Endothelial cell (in vitro differentiated cells): ENCODE measurements at regions not wholly inside any gene's neighbourhood (a gene's known extent, or its start where the extent isn't known, plus 50 kb on each side); places are given as distances from the start of the nearest gene placed in this dataset.

ENCODE experiments used
- DNase-seq: peaks from one replicate; pipeline ENCODE4 v3.0.0; 2021; ENCODE audit warnings: low spot score
- H3K27ac Mint-ChIP-seq: one replicate; pipeline ENCODE4 v1.8.0; 2021; ENCODE audit warnings: mixed read lengths, inconsistent platforms; ENCODE audit not compliant: unreplicated experiment
- H3K27me3 Mint-ChIP-seq: one replicate; pipeline ENCODE4 v1.8.0; 2021; ENCODE audit warnings: mild to moderate bottlenecking, moderate library complexity, mixed read lengths, inconsistent platforms; ENCODE audit not compliant: unreplicated experiment
- H3K36me3 Mint-ChIP-seq: one replicate; pipeline ENCODE4 v1.8.0; 2021; ENCODE audit warnings: mild to moderate bottlenecking, low read depth, mixed read lengths, inconsistent platforms; ENCODE audit not compliant: unreplicated experiment
- H3K4me1 Mint-ChIP-seq: one replicate; pipeline ENCODE4 v1.8.0; 2021; ENCODE audit warnings: mild to moderate bottlenecking, mixed read lengths, inconsistent platforms; ENCODE audit not compliant: unreplicated experiment
- H3K4me3 Mint-ChIP-seq: one replicate; pipeline ENCODE4 v1.8.0; 2021; ENCODE audit warnings: mild to moderate bottlenecking, mixed read lengths, inconsistent platforms; ENCODE audit not compliant: unreplicated experiment
- H3K9me3 Mint-ChIP-seq: one replicate; pipeline ENCODE4 v1.8.0; 2021; ENCODE audit warnings: mixed read lengths, inconsistent platforms; ENCODE audit not compliant: unreplicated experiment
- TF ChIP-seq, protein P1 (sequence below): fragments of 200-600 bp; sonication (generic); IDR thresholded peaks from one replicate; pipeline ENCODE4 v1.5.0; 2021; ENCODE audit warnings: antibody characterized with exemption; ENCODE audit not compliant: unreplicated experiment

DNA sequence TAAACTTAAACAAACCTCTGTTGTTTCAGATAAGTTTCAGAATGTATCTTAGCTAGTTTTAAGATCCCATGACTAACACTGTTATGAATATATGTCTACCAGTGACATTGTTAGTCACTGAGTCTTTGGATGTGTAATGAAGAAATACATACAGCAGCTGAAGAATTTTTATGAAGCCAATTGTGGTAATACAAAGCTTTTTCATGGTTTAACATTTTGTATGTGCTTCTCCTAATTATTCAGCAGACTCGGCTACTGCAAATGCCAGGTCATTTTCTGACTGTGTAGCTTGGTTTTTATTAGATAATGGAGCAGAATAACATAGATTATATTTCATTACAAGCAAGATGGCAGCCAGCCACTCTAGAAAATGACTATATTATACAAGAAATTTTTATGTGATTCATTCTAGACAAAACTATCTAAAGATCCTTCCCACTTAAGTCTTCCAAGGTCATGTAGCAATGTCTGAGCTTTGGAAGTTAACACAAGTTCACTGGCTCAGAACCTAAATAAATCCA is 147.8 kb downstream of the TNFSF18 start:
- Mint-ChIP-seq H3K4me1 (peaks cover 8% of the 10 kb centered on the region), H3K9me3 (no peaks in the 10 kb centered on the region), H3K4me3 (no peak overlapping the region), H3K27ac (no peak overlapping the region), H3K36me3 (no peaks in the 10 kb centered on the region), H3K27me3 (peaks cover 1% of the 10 kb centered on the region)
- DNase-seq, result no peak
- TF ChIP-seq, protein P1, sequence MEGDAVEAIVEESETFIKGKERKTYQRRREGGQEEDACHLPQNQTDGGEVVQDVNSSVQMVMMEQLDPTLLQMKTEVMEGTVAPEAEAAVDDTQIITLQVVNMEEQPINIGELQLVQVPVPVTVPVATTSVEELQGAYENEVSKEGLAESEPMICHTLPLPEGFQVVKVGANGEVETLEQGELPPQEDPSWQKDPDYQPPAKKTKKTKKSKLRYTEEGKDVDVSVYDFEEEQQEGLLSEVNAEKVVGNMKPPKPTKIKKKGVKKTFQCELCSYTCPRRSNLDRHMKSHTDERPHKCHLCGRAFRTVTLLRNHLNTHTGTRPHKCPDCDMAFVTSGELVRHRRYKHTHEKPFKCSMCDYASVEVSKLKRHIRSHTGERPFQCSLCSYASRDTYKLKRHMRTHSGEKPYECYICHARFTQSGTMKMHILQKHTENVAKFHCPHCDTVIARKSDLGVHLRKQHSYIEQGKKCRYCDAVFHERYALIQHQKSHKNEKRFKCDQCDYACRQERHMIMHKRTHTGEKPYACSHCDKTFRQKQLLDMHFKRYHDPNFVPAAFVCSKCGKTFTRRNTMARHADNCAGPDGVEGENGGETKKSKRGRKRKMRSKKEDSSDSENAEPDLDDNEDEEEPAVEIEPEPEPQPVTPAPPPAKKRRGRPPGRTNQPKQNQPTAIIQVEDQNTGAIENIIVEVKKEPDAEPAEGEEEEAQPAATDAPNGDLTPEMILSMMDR, result no peak

DNA sequence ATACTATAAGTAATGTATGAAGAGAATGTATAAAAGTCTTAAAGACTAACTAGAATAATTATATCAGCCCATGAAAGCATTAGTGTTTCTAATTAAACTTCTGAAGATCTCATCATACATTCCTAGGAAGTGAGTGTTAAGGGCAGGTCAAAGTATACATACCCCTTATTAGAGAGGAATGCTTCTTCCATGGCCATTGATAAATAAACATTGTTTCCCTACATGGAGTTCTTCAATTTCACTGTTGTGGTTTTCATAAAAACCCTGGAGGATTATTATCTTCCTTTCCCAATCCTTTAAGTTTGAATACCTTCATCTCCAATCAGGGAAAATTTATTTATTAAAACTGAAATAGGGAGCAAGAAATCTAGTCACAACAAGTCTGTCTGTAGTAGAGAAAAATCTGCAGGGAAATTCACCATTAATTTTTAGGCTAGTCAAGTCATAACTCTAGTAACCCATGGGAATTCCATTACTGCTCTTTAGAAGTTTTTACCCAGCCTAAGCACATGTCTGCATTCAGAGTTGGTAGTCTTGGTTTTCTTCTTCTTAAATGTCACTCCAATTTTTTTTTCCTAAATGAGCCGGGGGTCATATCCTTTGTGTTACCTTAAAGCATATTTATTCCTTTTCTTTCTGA is 147.0 kb downstream of the TNFSF18 start:
- H3K27me3 Mint-ChIP-seq, result peaks cover 2% of the 10 kb centered on the region

DNA sequence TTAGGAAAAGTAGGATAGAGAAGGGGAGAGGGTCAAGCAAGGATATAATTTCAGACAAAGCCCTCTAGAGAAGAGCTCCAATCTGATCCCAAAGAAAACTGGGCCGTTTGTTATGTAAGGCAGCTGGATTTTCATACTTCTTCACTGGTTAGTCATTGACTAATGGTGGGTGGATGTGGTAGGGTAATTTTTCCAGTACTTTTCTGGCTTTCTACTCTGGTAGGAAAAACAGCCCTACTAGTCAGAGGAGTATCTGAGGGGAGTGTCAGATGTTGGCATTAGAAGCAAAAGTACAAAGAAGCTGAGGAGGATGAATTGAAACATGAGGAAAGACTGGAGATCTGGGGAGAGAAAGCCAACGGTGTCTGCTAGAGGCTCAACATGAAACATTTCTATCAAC is 145.3 kb downstream of the TNFSF18 start:
- H3K36me3 Mint-ChIP-seq, result no peaks in the 10 kb centered on the region
- peaks cover 8% of the 10 kb centered on the region for H3K4me1 Mint-ChIP-seq
- H3K4me3 Mint-ChIP-seq, result no peak overlapping the region
- H3K27me3 Mint-ChIP-seq, result peaks cover 1% of the 10 kb centered on the region
- H3K27ac Mint-ChIP-seq, result no peak overlapping the region
- H3K9me3 Mint-ChIP-seq, result no peaks in the 10 kb centered on the region
- DNase-seq, result no peak
- TF ChIP-seq, protein P1, result no peak

More for the DNA sequence above, 147.0 kb downstream of the TNFSF18 start:
- no peaks in the 10 kb centered on the region for H3K36me3 Mint-ChIP-seq
- H3K9me3 Mint-ChIP-seq, result no peaks in the 10 kb centered on the region
- H3K4me1 Mint-ChIP-seq, result peaks cover 8% of the 10 kb centered on the region
- TF ChIP-seq, protein P1, result no peak
- H3K4me3 Mint-ChIP-seq, result no peak overlapping the region
- no peak for DNase-seq
- no peak overlapping the region for H3K27ac Mint-ChIP-seq

DNA sequence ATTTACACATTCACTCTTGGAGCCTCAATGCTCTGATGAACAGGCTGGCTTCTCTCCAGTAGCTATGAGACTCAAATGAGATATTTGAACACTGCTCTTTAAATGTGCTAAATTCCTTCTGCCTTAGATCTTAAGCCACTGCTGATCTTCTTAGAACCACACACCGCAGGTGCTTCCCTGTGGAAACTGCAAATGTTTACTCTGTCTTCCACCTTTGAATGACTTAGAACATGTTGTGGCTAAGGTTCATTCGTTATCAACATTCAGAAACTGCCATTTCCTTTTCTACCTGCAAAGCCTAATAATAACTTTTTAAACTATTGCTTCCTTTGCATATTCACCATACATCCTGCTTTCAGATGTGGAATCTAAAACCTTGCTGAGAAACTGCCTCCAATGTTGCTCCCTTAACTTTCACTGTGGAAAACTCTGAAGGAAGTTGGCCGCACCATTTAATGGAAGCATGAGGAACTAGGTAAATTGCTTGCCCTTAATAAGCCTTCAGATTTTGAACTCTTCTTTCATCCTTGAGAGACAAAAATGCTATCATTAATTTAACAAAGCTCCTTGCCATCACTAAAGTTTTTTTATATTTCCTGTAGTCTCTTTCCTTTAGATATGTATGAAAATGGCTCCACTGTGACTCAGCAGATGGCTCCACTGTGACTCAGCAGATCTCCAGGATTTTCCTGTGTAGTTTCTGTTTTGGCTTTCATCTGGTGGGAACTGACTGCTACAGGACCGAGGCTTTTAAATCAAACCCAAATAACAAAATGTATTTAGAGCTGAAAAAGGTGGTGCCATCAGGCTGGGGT is 143.8 kb downstream of the TNFSF18 start:
- Mint-ChIP-seq H3K4me1 (peaks cover 8% of the 10 kb centered on the region), H3K36me3 (no peaks in the 10 kb centered on the region), H3K27me3 (peaks cover 1% of the 10 kb centered on the region), H3K9me3 (no peaks in the 10 kb centered on the region), H3K27ac (peak overlapping the region; percentile 90), H3K4me3 (no peak overlapping the region)
- peak; percentile 15 for DNase-seq
- TF ChIP-seq, protein P1, result no peak

DNA sequence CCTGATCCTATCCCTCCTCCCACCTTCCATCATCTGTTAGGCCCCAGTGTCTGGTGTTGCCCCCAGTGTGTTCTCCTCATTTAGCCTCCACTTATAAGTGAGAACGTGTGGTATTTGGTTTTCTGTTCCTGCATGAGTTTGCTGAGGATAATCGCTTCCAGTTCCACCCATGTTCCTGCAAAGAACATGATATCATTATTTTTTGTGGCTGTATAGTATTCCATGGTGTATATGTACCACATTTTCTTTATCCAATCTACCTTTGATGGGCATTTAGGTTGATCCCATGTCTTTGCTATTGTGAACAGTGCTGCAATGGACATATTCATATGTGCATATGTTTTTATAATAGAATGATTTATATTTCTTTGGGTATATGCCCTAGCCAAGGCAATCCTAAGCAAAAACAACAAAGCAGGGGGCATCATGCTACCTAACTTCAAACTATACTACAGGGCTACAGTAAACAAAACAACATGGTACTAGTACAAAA is 142.9 kb downstream of the TNFSF18 start:
- Mint-ChIP-seq H3K27ac (no peak overlapping the region), H3K36me3 (peaks cover 3% of the 10 kb centered on the region), H3K27me3 (peaks cover 1% of the 10 kb centered on the region), H3K9me3 (peaks cover 3% of the 10 kb centered on the region), H3K4me3 (no peak overlapping the region), H3K4me1 (peaks cover 8% of the 10 kb centered on the region)
- no peak for DNase-seq
- TF ChIP-seq, protein P1, result no peak
